GM12875 (cell line): ENCODE measurements at regions not wholly inside any gene's neighbourhood (a gene's known extent, or its start where the extent isn't known, plus 50 kb on each side); places are given as distances from the start of the nearest gene placed in this dataset.
"Not testable (repeated sequence)": the region's sequence is repeated elsewhere in the genome, so short reads cannot be mapped to it uniquely, and the experiment has no call there.

Experiments
- H3K4me3 ChIP-seq: one replicate; pipeline ENCODE4 v1.5.1; 2011; ENCODE audit warnings: low read depth, low read length, control low read depth
- CTCF ChIP-seq: IDR thresholded peaks from 2 replicates; pipeline ENCODE4 v1.5.1; 2011; ENCODE audit warnings: low read depth, mild to moderate bottlenecking, control low read depth, inconsistent platforms, low read length, moderate library complexity, borderline replicate concordance; ENCODE audit not compliant: insufficient read depth

- H3K4me3 ChIP-seq, result no peak overlapping the region
- TF ChIP-seq CTCF, result no peak
These were observed 125.7 kb downstream of the ZNF608 start for GRCh38 chr5:124620743-124621142.

GRCh38 chr5:124619121-124619520 lies 127.3 kb downstream of the ZNF608 start:
- no peak for TF ChIP-seq CTCF

GRCh38 chr5:124617787-124618186 lies 128.7 kb downstream of the ZNF608 start:
- no peak overlapping the region for H3K4me3 ChIP-seq
- TF ChIP-seq CTCF, result no peak

More at GRCh38 chr5:124619121-124619520, 127.3 kb downstream of the ZNF608 start:
- no peak overlapping the region for H3K4me3 ChIP-seq

GRCh38 chr5:124614836-124615385 lies 131.5 kb downstream of the ZNF608 start:
- H3K4me3 ChIP-seq, result no peak overlapping the region

GRCh38 chr5:124614105-124614504 lies 132.3 kb downstream of the ZNF608 start:
- TF ChIP-seq CTCF, result no peak
- H3K4me3 ChIP-seq, result no peak overlapping the region

More at GRCh38 chr5:124614836-124615385, 131.5 kb downstream of the ZNF608 start:
- TF ChIP-seq CTCF, result no peak

- TF ChIP-seq CTCF, result no peak
These were observed 133.0 kb downstream of the ZNF608 start for GRCh38 chr5:124613273-124613953.

GRCh38 chr5:124612023-124612422 lies 134.4 kb downstream of the ZNF608 start:
- no peak overlapping the region for H3K4me3 ChIP-seq
- TF ChIP-seq CTCF, result no peak

More at GRCh38 chr5:124613273-124613953, 133.0 kb downstream of the ZNF608 start:
- H3K4me3 ChIP-seq, result no peak overlapping the region

GRCh38 chr5:124611262-124611661 lies 135.2 kb downstream of the ZNF608 start:
- not testable (repeated sequence) for H3K4me3 ChIP-seq

- H3K4me3 ChIP-seq, result not testable (repeated sequence)
These were observed 136.8 kb downstream of the ZNF608 start for GRCh38 chr5:124609685-124610084.
